Neural cell (in vitro differentiated cells): ENCODE measurements at regions not wholly inside any gene's neighbourhood (a gene's known extent, or its start where the extent isn't known, plus 50 kb on each side); places are given as distances from the start of the nearest gene placed in this dataset.
A peak's percentile ranks its signal among the peaks of the same experiment; 100 is the strongest.

Experiments
- H2AFZ ChIP-seq: fragments of 200-600, 300-800 bp; sonication (generic), shearing (Covaris generic); 2 replicates; pipeline ENCODE4 v1.6.0; 2014; ENCODE audit warnings: low read depth, mild to moderate bottlenecking, antibody characterized with exemption, low read length, moderate library complexity
- H3F3A ChIP-seq: fragments of 200-600 bp; shearing (Covaris generic); 2 replicates; pipeline ENCODE4 v1.6.1; 2016; ENCODE audit warnings: mild to moderate bottlenecking, moderate library complexity, mixed read lengths, antibody characterized with exemption, low read length; ENCODE audit not compliant: insufficient read depth, poor library complexity, severe bottlenecking
- H3K27ac ChIP-seq: fragments of 200-600, 300-800 bp; sonication (generic), shearing (Covaris generic); 2 replicates; pipeline ENCODE4 v1.5.1; 2014; ENCODE audit warnings: mild to moderate bottlenecking, low read length, moderate library complexity
- H3K27me3 ChIP-seq: fragments of 300-800, 200-600 bp; sonication (generic), shearing (Covaris generic); 2 replicates; pipeline ENCODE4 v1.6.0; 2014; ENCODE audit warnings: mild to moderate bottlenecking, low read depth, low read length, moderate library complexity; ENCODE audit not compliant: insufficient read depth
- H3K36me3 ChIP-seq: fragments of 300-800, 200-600 bp; sonication (generic), shearing (Covaris generic); 2 replicates; pipeline ENCODE4 v1.5.1; 2014; ENCODE audit warnings: mild to moderate bottlenecking, antibody characterized with exemption, low read length, moderate library complexity; ENCODE audit not compliant: insufficient read depth
- H3K4me2 ChIP-seq: fragments of 300-800, 200-600 bp; sonication (generic), shearing (Covaris generic); 2 replicates; pipeline ENCODE4 v1.6.0; 2014; ENCODE audit warnings: mild to moderate bottlenecking, low read length
- H3K4me3 ChIP-seq: fragments of 300-800, 200-600 bp; sonication (generic), shearing (Covaris generic); 2 replicates; pipeline ENCODE4 v1.5.1; 2014; ENCODE audit warnings: mild to moderate bottlenecking, low read length, moderate library complexity
- H3K79me2 ChIP-seq: fragments of 200-600 bp; shearing (Covaris generic); replicated peaks from 2 replicates; pipeline ENCODE4 v1.6.0; 2014; ENCODE audit warnings: mild to moderate bottlenecking, low read length, moderate library complexity; ENCODE audit not compliant: insufficient read depth
- H3K9ac ChIP-seq: fragments of 300-800, 200-600 bp; sonication (generic), shearing (Covaris generic); 2 replicates; pipeline ENCODE4 v1.6.1; 2016; ENCODE audit warnings: mild to moderate bottlenecking, low read length, mixed read lengths
- H3K9me2 ChIP-seq: fragments of 200-600 bp; shearing (Covaris generic); 2 replicates; pipeline ENCODE4 v1.6.1; 2016; ENCODE audit warnings: mild to moderate bottlenecking, low read length, mixed read lengths; ENCODE audit not compliant: insufficient read depth
- H3K9me3 ChIP-seq: fragments of 200-600, 300-800 bp; sonication (generic), shearing (Covaris generic); 2 replicates; pipeline ENCODE4 v1.6.1; 2016; ENCODE audit warnings: mild to moderate bottlenecking, mixed run types, low read length, moderate library complexity, mixed read lengths
- H4K20me1 ChIP-seq: fragments of 200-600 bp; shearing (Covaris generic); 2 replicates; pipeline ENCODE4 v1.6.1; 2016; ENCODE audit warnings: mild to moderate bottlenecking, mixed run types; ENCODE audit not compliant: insufficient read depth
- CTCF ChIP-seq: fragments of 450-650 bp; IDR thresholded peaks from 2 replicates; pipeline ENCODE4 v1.5.1; 2014; ENCODE audit warnings: antibody characterized with exemption, mild to moderate bottlenecking, moderate library complexity; ENCODE audit not compliant: poor library complexity, severe bottlenecking
- EP300 ChIP-seq: fragments of 450-650 bp; conservative IDR thresholded peaks from 2 replicates; pipeline ENCODE4 v1.6.1; 2014; ENCODE audit warnings: antibody characterized with exemption, mild to moderate bottlenecking, moderate library complexity; ENCODE audit not compliant: poor library complexity, severe bottlenecking
- EZH2 ChIP-seq: fragments of 200-600, 300-800 bp; shearing (Covaris generic), sonication (generic); IDR thresholded peaks from 2 replicates; pipeline ENCODE4 v1.6.1; 2014; ENCODE audit warnings: antibody characterized with exemption, low read length, borderline replicate concordance, mild to moderate bottlenecking; ENCODE audit not compliant: insufficient read depth, poor library complexity, severe bottlenecking
- MXI1 ChIP-seq: fragments of 450-650 bp; conservative IDR thresholded peaks from 2 replicates; pipeline ENCODE4 v1.6.1; 2014; ENCODE audit warnings: antibody characterized with exemption, mild to moderate bottlenecking; ENCODE audit not compliant: poor library complexity, severe bottlenecking
- POLR2AphosphoS5 ChIP-seq: IDR thresholded peaks from 2 replicates; pipeline ENCODE4 v1.6.1; 2012
- RAD21 ChIP-seq: fragments of 450-650 bp; conservative IDR thresholded peaks from 2 replicates; pipeline ENCODE4 v1.6.1; 2014; ENCODE audit warnings: antibody characterized with exemption, mild to moderate bottlenecking, moderate library complexity
- REST ChIP-seq: IDR thresholded peaks from 2 replicates; pipeline ENCODE4 v1.6.1; 2012; ENCODE audit warnings: borderline replicate concordance
- SMC3 ChIP-seq: fragments of 450-650 bp; conservative IDR thresholded peaks from 2 replicates; pipeline ENCODE4 v1.6.1; 2014; ENCODE audit warnings: antibody characterized with exemption, mild to moderate bottlenecking, moderate library complexity; ENCODE audit not compliant: poor library complexity
- TAF1 ChIP-seq: IDR thresholded peaks from 2 replicates; pipeline ENCODE4 v1.6.1; 2012; ENCODE audit warnings: low read depth

- H3K4me2 ChIP-seq: no peak overlapping the region
- no peaks in the 10 kb centered on the region for H3K9me3 ChIP-seq
Observed at GRCh38 chr14:80304125-80304766, 92.9 kb upstream of the DIO2 start.

GRCh38 chr14:80300351-80300750, 89.0 kb upstream of the DIO2 start:
- no peak overlapping the region for H3K9ac ChIP-seq
- no peaks in the 10 kb centered on the region for H3K9me3 ChIP-seq
- H3K36me3 ChIP-seq: no peaks in the 10 kb centered on the region
- no peak overlapping the region for H2AFZ ChIP-seq
- no peak overlapping the region for H3K4me3 ChIP-seq
- TF ChIP-seq MXI1 (no peak), TAF1 (no peak), SMC3 (no peak), EZH2 (no peak), EP300 (no peak), REST (no peak), POLR2AphosphoS5 (no peak), RAD21 (no peak), CTCF (no peak)
- no peaks in the 10 kb centered on the region for H3K79me2 ChIP-seq
- no peaks in the 10 kb centered on the region for H3K9me2 ChIP-seq
- H4K20me1 ChIP-seq: no peaks in the 10 kb centered on the region
- H3K27me3 ChIP-seq: no peaks in the 10 kb centered on the region
- no peaks in the 10 kb centered on the region for H3F3A ChIP-seq
- H3K27ac ChIP-seq: no peak overlapping the region
- no peak overlapping the region for H3K4me2 ChIP-seq

More at GRCh38 chr14:80304125-80304766, 92.9 kb upstream of the DIO2 start:
- Histone ChIP-seq H3K36me3 (no peaks in the 10 kb centered on the region), H3K9ac (no peak overlapping the region), H3F3A (no peaks in the 10 kb centered on the region), H2AFZ (no peak overlapping the region), H3K9me2 (no peaks in the 10 kb centered on the region), H3K27ac (no peak overlapping the region), H3K27me3 (no peaks in the 10 kb centered on the region), H4K20me1 (no peaks in the 10 kb centered on the region), H3K79me2 (no peaks in the 10 kb centered on the region), H3K4me3 (no peak overlapping the region)
- TF ChIP-seq EZH2: no peak
- TF ChIP-seq EP300: peak; percentile 26
